ENCODE measurements at regions not wholly inside any gene's neighbourhood (a gene's known extent, or its start where the extent isn't known, plus 50 kb on each side); places are given as distances from the start of the nearest gene placed in this dataset.
A peak's percentile ranks its signal among the peaks of the same experiment; 100 is the strongest.
"Not testable (repeated sequence)": the region's sequence is repeated elsewhere in the genome, so short reads cannot be mapped to it uniquely, and the experiment has no call there.

DNA sequence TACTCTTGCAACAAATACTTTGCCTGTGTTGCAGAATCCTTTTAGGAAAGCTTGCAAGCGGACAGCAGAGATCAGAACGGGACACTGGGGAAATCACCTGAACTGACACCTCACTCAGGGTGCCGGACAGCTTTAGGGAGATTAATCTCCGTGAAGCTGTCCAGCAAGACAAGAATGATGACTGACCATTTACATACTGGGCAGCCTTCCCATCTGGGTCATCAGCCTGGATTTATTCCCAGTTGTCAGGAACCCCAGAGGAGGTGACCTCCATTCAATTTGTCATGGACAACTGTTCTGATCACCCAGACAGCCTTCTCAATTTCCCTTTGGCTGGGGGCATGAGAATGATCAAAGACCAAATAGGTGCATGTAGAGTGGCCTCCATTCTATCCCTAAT lies 93.0 kb upstream of the EGFL6 start:
- peak; percentile 49 for DNase-seq (ENCODE audit: low read depth)

DNA sequence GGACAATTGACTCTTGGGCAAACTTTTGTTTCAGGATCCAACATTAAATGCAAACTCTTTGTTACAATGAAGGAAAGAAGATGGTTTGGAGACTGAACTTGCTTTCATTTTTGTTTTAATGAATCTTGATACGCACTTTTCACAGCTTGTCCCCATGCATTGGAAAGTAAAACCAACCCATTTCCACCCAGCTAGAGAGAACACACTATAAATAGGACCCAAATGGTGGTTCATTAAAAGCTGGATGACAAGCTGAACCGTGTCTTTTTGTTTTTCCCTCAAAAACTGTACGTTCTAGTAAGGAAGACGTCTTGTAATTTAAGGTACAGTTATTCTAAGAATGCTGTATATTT lies 95.3 kb upstream of the EGFL6 start:
- no peak for DNase-seq (ENCODE audit: low read depth)

DNA sequence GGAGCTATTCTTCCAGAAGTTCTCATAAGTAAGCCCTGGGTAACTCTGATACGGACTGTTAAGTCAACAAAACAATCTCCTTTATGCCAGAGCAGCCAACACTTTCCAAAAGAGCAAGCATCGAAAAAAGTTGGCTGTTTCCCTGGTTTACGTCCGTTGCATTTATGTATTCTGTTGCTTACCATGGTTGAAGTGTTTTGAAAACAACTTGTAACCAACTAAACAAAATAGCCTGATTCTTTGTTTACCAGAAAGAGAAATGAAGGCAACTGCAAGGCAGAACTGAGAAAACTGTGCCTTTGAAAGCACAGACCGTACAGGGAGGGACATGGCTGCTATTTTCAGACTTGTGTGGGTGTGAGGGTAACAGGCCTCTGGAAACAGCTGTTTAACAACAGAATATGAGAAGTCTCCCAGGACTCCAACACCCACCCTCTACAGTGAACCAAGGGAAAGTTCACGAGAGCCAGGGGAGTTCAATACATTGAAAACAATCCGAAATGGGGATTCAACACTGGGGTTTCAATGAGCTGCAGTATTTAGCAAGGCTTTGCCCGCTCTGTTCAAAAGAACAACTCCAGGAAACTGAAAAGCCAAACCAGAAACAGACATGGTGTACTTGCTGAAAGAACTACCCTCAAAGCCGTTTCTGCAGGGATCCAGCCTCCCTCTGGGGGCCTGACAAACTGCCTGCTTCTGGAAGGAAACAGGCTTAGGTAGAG lies 95.8 kb upstream of the EGFL6 start:
- DNase-seq (ENCODE audit: low read depth) = no peak

DNA sequence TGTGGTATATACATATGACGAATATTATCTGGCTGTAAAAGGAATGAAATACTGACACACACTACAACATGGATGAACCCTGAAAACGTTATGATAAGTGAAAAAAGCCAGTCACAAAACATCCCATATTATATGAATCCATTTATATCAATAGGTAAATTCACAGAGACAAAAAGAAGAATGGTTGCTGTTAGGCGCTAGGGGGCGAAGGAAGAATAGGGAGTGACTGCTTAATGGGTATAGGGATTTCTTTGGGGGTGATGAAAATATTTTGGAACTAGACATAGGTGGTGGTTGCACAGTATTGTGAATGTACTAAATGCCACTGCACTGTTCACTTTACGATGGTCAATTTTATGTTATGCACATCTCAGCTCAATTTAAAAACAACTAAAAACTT lies 96.4 kb upstream of the EGFL6 start:
- DNase-seq (ENCODE audit: low read depth) = no peak

DNA sequence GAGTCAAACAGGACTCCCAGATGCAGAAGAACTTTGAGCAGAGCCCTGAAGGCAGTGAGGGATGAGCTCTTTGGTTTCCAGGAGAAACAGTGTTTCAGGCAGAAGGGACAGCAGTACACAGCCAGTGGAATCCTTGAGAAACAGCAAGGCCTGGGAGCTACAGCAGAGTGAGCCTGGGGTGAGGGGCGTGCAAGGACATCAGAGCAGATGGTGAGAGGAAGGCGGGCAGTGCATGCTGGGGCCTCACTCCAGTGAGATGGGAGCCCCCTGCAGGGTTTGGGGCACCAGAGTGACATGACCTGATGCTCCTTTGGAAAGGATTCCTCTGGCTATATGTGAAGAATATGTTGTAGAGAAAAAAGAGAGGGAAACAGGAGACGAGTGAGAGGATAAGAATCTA lies 98.1 kb upstream of the EGFL6 start:
- DNase-seq (ENCODE audit: low read depth) = peak; percentile 30

DNA sequence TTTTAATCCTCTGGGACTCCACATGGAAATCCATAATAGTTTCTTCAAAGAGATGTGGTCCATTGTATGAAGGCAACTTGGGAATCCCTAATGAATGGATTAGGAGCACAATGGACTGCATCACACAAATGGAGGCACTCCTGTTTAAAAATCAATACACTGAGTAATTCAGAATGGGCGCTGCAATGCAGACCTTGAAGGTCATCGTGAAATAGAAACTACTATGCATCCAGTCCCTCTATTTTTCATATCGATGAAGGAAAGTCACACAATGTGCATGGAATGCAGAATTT lies 98.8 kb upstream of the EGFL6 start:
- no peak for DNase-seq (ENCODE audit: low read depth)

DNA sequence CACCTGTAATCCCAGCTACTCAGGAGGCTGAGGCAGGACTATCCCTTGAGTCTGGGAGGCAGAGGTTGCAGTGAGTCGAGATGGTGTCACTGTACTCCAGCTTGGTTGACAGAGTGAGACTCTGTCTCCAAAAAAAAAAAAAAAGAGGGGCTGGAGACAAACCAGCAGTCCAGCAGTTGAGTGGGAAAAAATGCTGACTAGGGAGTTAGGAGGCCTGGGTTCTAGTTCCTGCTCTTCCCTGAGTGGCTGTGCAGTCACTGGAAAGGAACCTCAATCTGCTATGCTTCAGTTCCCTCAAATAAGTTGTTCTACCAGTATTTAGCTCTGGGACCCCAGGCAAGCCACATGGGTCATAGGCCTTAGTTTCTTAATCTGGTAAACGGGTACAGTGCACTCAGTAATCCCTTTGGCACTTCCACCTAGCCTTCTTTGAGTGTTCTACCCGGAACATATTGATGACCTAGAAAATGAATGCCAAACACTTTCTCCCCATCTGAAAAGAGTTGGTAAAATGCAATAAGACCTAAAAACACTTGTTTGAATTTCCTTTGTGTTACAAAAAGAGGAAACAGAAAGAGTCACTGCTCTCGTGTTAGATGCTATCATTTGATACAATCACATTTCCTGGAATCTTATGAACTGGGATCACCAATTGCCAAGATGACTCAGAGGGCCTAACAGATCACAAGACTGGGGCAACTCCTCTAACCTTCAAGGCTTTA lies 99.3 kb upstream of the EGFL6 start:
- DNase-seq (ENCODE audit: low read depth) = peak; percentile 92

DNA sequence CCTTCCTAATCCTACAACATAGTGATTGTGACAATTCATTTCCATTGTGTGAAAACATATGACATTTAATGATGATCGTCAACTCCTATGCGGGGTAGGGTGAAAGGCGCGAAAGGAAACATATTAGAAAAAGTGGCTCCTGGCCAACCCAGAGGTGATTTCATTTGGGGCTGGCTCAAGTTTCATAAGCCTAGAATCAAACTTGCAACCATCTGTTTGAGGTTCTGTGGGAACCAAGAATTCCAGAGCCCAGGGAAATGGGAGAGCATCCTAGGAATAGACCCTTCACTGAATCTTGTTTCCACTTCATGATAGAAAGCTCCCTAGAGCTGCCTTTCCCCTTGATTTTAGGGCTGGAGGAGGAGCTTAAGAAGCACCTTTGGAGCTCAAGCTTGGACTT lies 101.3 kb upstream of the EGFL6 start:
- DNase-seq (ENCODE audit: low read depth) = no peak

DNA sequence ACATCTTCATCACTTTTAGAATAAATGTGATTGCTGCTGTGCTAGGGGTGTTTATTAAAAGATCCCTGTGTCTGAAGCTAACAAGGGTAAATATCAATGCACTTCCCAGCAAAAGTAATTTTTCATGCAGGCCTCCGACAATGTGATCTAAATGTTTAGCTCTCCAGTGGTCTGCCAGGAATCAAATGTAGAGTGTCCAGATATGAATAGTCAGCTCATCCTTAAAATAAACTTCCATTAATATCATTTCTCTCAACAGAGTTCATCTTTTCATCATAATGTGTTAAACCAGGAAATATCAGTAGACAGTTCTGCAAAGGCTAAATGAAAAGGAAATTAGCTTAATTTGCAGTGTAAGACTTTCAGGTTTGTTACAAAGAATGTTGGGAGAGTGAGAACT lies 102.2 kb upstream of the EGFL6 start:
- DNase-seq (ENCODE audit: low read depth) = no peak

DNA sequence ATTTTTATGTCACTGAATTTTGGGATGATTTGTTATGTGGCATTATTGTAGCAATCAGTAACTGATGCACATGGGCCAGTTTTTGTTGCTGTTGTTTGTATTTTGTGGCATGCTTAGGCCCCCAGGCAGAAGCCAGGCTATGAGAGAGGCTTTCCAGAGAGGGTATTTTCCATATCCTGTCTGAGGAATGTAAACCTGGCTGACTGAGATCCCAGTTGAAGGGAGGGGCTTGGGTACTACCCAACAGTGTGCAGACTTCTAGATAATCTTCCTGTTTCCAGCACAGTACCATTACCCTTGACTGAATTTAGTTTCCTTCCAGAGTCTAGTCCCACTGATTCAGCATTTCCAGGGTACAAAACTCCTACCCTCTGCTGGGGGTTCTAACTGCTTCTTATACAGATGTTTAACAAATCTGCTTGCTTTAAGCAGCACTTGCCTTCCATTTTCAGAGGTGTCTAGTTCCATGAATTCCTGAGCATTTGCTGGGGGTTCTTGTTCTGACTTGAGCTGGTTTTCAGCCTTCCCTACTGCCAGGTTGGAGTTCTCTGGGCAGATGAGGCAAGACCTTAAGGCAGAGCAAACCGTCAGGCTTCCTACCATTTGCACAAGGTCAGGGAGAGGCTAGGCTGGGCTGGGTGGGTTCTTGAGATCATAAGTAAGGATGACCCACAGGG lies 104.7 kb upstream of the EGFL6 start:
- peak; percentile 64 for DNase-seq (ENCODE audit: low read depth)

DNA sequence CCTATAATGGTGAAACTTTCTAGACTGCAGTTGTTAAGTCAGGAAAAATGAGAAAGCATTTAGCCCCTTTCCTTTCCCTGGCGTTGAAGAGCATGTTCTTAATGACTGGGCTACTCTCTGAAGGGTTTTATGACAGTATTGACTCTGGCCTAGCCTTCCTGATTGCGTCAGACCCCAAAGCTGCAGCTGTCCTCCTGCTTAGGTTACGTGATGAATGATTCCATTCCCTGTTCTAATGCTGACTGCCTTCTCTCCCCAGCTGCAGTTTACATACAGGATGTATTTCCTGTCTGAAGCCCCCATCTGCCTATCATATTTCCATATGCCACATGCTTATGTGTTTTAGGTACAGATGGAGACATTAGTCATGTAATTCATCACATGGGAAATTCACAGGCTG lies 105.8 kb upstream of the EGFL6 start:
- peak; percentile 40 for DNase-seq (ENCODE audit: low read depth)

DNA sequence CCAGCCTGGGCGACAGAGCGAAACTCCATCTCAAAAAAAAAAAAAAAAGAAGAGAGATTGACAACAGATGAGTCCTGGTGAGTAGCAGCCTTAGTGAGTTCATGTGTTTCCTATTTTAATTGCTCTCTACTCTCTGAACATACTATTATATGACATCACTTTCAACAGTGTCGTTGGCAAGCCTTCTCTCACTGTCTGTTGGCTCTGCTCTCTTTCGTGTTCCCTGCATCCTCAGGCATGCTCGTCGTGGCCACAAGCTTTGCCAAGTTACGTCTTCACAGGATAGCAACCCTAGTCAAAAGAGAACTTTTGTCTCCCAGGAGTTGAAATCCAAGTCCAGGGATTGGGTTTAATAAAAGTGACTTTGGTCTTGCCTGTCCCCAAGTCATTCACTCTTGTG lies 117.1 kb upstream of the EGFL6 start:
- no peak for DNase-seq (ENCODE audit: low read depth)

DNA sequence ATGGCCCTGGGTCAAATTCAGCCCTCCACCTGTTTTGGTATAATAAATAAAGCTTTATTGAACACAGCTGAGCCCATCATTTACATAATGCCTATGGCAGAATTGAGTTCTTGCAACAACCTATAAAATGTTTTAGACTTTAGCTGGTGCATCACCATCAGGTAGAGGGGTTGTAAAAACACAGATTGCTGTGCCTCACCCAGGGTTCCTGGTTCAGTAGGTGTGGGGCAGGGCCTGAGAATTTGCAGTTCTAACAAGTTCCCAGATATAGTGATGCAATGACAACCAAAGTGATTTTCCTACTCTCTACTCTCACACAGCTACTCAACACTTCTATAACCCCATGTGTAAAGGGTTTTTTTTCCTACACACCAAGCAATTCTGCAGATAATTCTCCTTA lies 120.0 kb upstream of the EGFL6 start:
- DNase-seq (ENCODE audit: low read depth) = no peak

DNA sequence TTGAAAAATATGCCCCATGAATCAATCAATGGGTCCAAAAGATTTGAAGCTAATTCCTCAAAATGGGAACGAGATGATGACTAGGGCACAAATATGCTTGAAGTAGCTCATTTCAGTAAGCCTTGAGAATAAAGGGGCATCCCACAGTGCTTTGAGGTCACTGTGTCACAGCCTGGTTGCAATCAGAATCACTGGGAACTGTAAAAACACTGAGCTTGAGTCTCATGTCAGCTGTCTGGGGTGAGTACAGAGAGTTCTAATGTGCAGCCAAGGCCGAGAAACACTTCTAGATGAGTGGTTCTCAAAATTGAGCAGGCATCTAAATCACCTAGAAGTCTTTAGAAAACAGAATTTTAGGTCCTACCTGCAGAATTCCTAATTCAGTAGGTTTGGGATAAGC lies 120.5 kb upstream of the EGFL6 start:
- no peak for DNase-seq (ENCODE audit: low read depth)

DNA sequence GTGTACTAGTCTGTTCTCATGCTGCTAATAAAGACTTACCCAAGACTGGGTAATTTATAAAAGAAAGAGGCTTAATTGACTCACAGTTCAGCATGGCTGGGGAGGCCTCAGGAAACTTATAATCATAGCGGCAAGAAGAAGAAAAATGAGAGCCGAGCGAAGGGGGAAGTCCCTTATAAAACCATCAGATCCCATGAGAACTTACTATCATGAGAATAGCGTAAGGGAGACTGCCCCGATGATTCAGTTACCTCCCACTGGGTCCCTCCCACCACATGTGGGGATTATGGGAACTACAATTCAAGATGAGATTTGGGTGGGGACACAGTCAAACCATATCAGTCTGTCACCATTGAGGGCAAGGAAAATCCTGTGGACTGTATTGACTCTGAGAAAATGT lies 121.8 kb upstream of the ATXN3L start:
- DNase-seq (ENCODE audit: low read depth) = not testable (repeated sequence)

DNA sequence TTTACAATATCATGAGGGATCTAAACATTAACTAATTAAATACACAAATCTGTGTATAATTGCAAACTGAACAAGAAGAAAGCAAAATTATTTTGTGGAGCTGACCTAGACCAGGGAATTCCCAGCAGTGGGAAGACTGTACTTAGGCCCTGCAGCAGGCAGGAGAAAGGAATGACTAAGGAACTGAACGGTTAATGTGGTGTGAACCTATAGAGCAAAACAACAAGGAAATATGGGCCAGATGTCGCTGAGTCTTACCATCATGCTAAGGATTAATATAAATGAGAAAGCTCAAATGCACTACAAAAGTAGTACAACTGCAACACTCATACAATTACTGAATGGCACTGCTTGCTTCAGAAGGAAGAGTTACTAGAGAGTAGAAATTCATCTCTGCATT lies 120.3 kb upstream of the ATXN3L start:
- no peak for DNase-seq (ENCODE audit: low read depth)

DNA sequence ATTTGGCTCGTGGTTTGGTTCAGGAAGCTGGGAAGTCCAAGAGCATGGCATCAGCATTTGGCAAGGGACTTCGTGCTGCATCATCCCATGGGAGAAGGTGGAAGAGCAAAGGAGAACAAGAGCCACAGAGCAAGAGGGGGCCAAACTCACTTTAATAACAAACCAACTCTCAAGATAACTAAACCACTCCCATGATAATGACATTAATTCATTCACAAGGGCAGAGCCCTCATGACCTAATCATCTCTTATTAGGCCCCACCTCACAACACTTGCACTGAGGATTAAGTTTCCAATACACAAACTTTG lies 113.4 kb upstream of the ATXN3L start:
- peak; percentile 84 for DNase-seq (ENCODE audit: low read depth)

DNA sequence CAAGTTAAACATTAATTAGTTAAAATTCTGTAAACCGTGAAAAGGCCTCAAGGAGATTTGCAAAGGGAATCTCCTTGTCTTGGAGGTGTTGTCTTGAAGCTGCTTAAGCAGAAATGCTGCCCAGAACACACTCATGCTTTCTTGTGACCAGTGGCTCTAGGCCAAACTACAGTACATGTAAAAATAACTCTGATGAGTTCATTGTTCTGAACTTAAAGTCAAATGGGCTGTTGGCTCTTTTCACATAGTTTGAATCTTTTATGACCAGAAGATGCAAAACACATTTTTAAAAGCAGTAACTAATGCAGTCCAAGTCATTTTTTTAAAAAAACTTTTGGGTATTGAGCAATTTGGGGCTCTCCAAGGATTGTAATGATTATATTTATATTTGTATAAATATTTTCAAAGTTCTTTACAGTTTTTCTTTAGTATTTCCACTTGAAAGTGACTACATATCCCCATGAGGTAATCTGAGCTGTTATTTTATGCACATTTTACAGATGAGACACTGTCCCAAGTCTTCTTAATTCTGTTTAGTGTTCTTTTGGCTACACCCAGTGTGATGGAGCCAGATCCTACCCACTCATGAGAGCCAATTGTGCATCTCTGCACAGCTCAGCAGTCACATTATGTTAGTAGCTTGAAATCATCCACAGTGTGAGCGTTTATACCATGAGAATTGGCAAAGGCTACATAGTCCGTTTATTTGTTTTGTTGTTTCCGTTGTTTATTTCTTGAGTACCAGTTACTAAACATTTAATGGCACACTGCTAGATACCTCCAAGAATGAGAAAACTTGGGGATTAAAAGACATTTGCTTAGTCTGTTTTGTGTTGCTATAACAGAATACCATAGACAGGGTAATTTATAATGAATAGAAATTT lies 112.8 kb upstream of the ATXN3L start:
- DNase-seq (ENCODE audit: low read depth) = peak; percentile 93

DNA sequence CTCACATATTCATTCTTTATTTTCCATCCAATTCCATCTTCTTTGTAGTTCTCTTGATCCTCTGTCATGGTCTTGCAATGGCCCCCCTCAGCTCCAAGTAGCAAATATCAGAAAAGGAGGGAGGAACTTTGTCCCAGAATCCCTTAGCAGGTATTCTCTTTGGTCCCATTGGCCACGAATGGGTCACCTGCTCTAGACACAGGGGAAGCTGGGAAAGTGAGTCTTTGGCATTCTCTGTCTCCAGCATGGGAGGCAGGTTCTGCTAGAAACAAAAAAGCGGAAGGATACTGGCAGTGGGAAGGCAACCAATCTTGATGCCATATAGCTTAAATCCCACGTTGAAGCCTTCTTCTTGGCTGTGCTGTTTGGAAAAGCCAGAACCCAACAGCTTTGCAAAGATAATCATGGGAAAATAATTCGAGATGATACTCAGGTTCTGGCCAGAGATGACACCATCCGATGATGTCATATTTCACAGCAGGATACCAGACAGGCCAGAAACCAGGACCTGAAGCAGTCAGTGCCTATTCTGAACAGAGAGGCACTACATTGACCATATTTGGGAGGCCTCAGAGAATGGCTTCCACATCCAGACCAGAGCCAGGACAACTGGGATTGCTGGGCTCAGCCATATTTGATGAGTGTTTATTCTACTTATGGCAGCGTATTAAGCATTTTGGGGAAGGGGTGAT lies 110.4 kb upstream of the ATXN3L start:
- DNase-seq (ENCODE audit: low read depth) = peak; percentile 30

DNA sequence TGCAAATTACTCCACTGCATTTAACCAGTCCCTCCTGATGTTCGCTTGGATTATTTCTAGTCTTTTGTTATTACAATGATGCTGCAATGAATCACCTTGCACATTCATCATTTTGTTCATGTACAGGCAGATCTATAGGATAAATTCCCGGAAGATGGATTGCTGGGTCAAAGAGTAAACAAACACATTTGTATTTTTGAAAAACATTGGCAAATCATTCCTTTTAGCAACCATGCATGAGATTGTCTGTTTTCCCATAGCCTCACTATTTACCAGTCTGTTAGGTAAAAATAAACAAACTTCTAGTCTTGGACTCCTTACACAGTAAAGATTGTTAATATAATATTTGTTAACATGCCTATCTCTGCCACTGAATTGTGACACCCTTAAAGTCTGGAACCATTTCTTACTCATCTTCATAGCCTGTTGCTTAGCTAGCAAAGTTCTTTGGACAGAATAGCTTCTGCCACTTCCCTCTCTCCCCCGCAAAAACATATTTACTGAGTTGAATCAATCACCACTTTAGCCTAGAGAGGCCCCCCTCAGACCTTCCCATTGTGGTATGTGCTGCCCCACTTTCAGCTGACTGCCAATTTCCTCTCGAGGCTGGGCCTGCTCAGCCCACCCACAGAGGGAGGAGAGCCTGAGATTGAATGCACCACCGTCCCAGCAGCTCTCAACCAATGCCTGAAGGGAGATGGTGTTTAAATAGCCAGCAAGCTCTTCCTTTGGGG lies 108.4 kb upstream of the ATXN3L start:
- peak; percentile 77 for DNase-seq (ENCODE audit: low read depth)

DNA sequence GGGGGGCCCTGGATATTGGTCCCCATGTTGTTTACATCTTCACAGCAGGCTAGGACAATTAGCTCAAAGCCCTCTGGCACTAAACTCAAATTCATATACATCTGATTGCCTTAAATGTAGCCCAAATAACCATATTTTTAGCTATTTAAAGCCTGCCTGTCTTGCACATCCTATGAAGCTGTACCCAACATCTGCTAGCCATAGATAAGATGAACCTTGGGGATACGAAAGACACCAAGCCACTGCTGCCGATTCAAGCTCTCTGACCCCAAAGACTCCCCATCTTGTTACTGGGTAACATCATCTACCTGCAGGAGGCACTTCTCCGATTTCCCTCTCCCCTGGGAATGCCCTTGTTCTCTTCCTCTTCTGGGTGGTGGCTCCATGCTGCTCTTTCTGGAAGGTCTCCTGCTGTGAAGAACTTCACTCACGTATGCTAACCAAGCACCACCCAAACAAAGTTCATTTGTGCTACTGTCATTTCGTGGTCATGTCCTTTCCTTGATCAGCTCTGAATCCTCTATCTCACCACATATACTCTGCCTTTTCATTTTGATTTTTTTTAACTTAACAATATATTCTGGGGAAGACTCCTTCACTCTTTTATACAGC lies 107.7 kb upstream of the ATXN3L start:
- no peak for DNase-seq (ENCODE audit: low read depth)

Data from M059J (cell line).